Gastrocnemius medialis (tissue), 4 donors: ENCODE measurements at regions not wholly inside any gene's neighbourhood (a gene's known extent, or its start where the extent isn't known, plus 50 kb on each side); places are given as distances from the start of the nearest gene placed in this dataset.

Experiments used
- ATAC-seq, 2 donors: fragments of 150-250 bp; one replicate each; pipeline ENCODE4 v1.9.1; 2016
- DNase-seq, 2 donors: peaks; one replicate each; pipeline ENCODE4 v3.0.0-alpha.2; 2019
- H3K27ac ChIP-seq, 4 donors: fragments of 200-600 bp; sonication (generic); 1 replicate in 1 of 4; 2 replicates in 3 of 4; pipeline ENCODE4 v1.5.1; 2016 to 2018; ENCODE audit warnings: mild to moderate bottlenecking in 2 of 4, moderate library complexity in 1 of 4
- H3K27me3 ChIP-seq, 3 donors: fragments of 200-600 bp; sonication (generic) in 2 of 3; 1 replicate in 1 of 3; 2 replicates in 2 of 3; pipeline versions ENCODE4 v1.5.1 to v1.6.0; 2016 to 2019; ENCODE audit warnings: mild to moderate bottlenecking in 1 of 3, moderate library complexity in 1 of 3
- H3K36me3 ChIP-seq, 2 donors: fragments of 200-600 bp; sonication (generic) in 1 of 2; one replicate each; pipeline ENCODE4 v1.5.1; 2017 to 2018
- H3K4me1 ChIP-seq, 2 donors: fragments of 200-600 bp; sonication (generic) in 1 of 2; one replicate each; pipeline ENCODE4 v1.5.1; 2016 to 2017; ENCODE audit warnings: mild to moderate bottlenecking in 2 of 2
- H3K4me3 ChIP-seq, 4 donors: fragments of 200-600 bp; sonication (generic) in 3 of 4; 1 replicate in 1 of 4; 2 replicates in 3 of 4; pipeline ENCODE4 v1.5.1; 2016 to 2019; ENCODE audit warnings: mild to moderate bottlenecking in 2 of 4
- H3K9me3 ChIP-seq, 3 donors: fragments of 200-600 bp; sonication (generic) in 2 of 3; 1 replicate in 1 of 3; 2 replicates in 2 of 3; pipeline ENCODE4 v1.5.1; 2016 to 2019
- POLR2A ChIP-seq, 2 donors: fragments of 450-650 bp; IDR thresholded peaks; one replicate each; pipeline ENCODE4 v1.6.1; 2017; ENCODE audit warnings: antibody characterized with exemption in 2 of 2, mild to moderate bottlenecking in 2 of 2, moderate library complexity in 2 of 2
- in situ Hi-C, 4 donors: fragments of 200-750 bp; cut with MboI; loops; one replicate each; pipeline versions ENCODE4 v1.15.0 to v1.8.0; 2017; ENCODE audit warnings: low sequenced_read_pairs in 4 of 4
- intact Hi-C: fragments of 100-400 bp; cut with DNase I; formaldehyde crosslinking; loops from one replicate; pipeline ENCODE4 v1.15.1; 2023; ENCODE audit warnings: low total_unique reads
- TF ChIP-seq, protein P1 (sequence below), 5 experiments: fragments of 450-650 bp in 3 of 5; fragments of 200-600 bp in 2 of 5; sonication (generic) in 2 of 5; IDR thresholded peaks in 4 of 5; conservative IDR thresholded peaks in 1 of 5; 1 replicate in 4 of 5; 2 replicates in 1 of 5; pipeline ENCODE4 v1.5.1; 2016 to 2019; ENCODE audit warnings: antibody characterized with exemption in 5 of 5, mild to moderate bottlenecking in 3 of 5, moderate library complexity in 3 of 5

DNA sequence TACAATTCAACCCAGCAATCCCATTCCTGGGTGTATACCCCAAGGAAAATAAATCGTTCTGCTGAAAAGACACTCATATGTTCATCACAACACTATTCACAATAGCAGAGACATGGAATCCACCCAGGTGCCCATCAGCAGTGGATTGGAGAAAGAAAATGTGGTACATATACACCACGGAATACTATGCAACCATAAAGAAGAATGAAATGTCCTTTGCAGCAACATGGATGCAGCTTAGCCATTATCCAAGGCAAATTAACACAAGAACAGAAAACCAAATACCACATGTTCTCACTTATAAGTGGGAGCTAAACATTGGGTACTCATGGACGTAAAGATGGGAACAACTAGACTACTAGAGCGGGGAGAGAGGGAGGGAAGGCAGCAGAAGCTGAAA lies 207.8 kb downstream of the GATA3 start:
- intact Hi-C loops (no loop called here), in situ Hi-C loops (no loop called here)
- no peak for ATAC-seq

DNA sequence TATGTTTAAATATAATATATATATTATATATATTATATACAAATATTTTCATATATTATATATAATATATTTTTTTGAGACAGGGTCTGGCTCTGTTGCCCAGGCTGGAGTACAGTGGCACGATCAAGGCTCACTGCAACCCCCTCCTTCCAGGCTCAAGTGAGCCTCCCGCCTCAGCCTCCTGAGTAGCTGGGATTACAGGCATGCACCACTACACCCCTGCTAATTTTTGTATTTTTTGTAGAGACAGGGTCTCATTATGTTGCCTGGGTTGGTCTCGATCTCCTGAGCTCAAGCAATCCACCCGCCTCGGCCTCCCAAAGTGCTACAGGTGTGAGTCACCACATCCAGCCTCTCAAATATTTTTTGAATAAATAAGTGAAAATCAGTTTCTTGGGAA lies 215.5 kb downstream of the GATA3 start:
- no peak overlapping the region for H3K27ac ChIP-seq
- no peaks in the 10 kb centered on the region for H3K9me3 ChIP-seq
- TF ChIP-seq, protein P1, sequence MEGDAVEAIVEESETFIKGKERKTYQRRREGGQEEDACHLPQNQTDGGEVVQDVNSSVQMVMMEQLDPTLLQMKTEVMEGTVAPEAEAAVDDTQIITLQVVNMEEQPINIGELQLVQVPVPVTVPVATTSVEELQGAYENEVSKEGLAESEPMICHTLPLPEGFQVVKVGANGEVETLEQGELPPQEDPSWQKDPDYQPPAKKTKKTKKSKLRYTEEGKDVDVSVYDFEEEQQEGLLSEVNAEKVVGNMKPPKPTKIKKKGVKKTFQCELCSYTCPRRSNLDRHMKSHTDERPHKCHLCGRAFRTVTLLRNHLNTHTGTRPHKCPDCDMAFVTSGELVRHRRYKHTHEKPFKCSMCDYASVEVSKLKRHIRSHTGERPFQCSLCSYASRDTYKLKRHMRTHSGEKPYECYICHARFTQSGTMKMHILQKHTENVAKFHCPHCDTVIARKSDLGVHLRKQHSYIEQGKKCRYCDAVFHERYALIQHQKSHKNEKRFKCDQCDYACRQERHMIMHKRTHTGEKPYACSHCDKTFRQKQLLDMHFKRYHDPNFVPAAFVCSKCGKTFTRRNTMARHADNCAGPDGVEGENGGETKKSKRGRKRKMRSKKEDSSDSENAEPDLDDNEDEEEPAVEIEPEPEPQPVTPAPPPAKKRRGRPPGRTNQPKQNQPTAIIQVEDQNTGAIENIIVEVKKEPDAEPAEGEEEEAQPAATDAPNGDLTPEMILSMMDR (IDR thresholded peaks at IDR 0.05 in 4 of 5, conservative IDR thresholded peaks at IDR 0.05 in 1 of 5), result no peak
- no peak for TF ChIP-seq POLR2A (IDR thresholded peaks at IDR 0.05)
- H3K36me3 ChIP-seq, result no peaks in the 10 kb centered on the region
- H3K4me1 ChIP-seq, result no peaks in the 10 kb centered on the region
- DNase-seq, result no peak
- no peak overlapping the region for H3K4me3 ChIP-seq
- intact Hi-C loops (no loop called here), in situ Hi-C loops (no loop called here)
- H3K27me3 ChIP-seq, result no peaks in the 10 kb centered on the region
- no peak for ATAC-seq

More for the DNA sequence above, 207.8 kb downstream of the GATA3 start:
- Histone ChIP-seq H3K9me3 (no peaks in the 10 kb centered on the region), H3K4me1 (no peaks in the 10 kb centered on the region), H3K27me3 (peaks cover 0 to 2% (median 0%) of the 10 kb centered on the region in 3 donors), H3K4me3 (no peak overlapping the region), H3K27ac (no peak overlapping the region), H3K36me3 (no peaks in the 10 kb centered on the region)
- no peak for DNase-seq
- TF ChIP-seq, protein P1 (IDR thresholded peaks at IDR 0.05 in 4 of 5, conservative IDR thresholded peaks at IDR 0.05 in 1 of 5), result no peak
- TF ChIP-seq POLR2A (IDR thresholded peaks at IDR 0.05), result no peak

DNA sequence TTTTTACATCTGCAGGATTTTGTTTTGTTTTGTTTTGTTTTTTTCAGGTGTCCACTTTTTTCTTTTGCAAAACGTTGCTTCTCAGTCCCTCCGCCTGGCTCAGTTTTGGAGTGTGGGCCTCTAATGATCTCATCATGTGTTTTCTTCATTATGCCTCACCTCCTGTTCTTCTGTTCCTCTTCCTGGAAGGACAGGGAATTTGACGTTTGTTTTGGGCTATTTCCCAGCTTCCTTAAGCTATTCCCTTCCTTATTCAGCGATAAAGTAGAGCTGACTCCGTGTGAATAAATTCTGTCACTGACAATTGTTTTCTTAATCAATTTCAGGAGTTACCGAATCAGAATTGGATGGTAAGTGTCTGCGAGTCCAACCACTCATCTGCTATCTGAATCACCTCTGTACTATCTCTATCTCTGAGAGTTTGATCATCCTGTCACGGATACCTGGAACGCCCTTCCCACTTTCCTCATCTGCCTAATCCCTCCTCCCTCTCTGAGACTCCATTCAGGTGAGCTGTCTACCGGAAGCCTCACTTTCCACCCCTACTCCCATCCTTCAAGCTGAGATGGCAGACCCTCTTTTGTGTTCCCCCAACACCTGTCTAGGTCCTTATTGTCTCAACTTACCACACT lies 218.4 kb downstream of the GATA3 start:
- H3K27ac ChIP-seq, result no peak overlapping the region

DNA sequence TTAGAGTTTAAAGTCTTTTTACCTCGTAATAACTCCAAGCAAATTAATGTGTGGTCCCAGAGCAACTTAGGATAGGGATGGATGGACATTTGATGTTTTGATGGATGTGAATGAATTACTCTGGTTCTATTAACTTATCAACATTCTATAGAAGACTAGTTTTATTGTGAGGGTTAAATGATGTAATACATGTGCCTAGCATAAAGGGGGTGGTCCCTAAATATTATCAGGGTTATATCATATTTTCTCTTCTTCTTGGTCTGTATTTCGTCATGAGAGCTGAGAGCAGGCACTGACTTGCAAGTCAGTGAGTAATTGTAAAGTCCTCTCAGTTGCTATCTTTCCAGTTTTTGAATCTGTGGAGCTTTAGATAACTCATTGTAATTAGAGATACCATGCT lies 219.3 kb downstream of the GATA3 start:
- H3K27me3 ChIP-seq, result no peaks in the 10 kb centered on the region
- no peaks in the 10 kb centered on the region for H3K4me1 ChIP-seq
- H3K9me3 ChIP-seq, result no peaks in the 10 kb centered on the region
- DNase-seq (no peak), ATAC-seq (no peak)
- in situ Hi-C loops, result no loop called here
- TF ChIP-seq POLR2A (IDR thresholded peaks at IDR 0.05), result no peak
- TF ChIP-seq, protein P1 (IDR thresholded peaks at IDR 0.05 in 4 of 5, conservative IDR thresholded peaks at IDR 0.05 in 1 of 5), result no peak
- intact Hi-C loops, result no loop called here
- H3K4me3 ChIP-seq, result no peak overlapping the region
- no peaks in the 10 kb centered on the region for H3K36me3 ChIP-seq
- no peak overlapping the region for H3K27ac ChIP-seq

More for the DNA sequence above, 218.4 kb downstream of the GATA3 start:
- ATAC-seq, result no peak
- H3K4me1 ChIP-seq, result no peaks in the 10 kb centered on the region
- H3K27me3 ChIP-seq, result no peaks in the 10 kb centered on the region
- in situ Hi-C loops (no loop called here), intact Hi-C loops (no loop called here)
- H3K4me3 ChIP-seq, result no peak overlapping the region
- no peak for DNase-seq
- TF ChIP-seq POLR2A (IDR thresholded peaks at IDR 0.05), result no peak
- TF ChIP-seq, protein P1 (IDR thresholded peaks at IDR 0.05 in 4 of 5, conservative IDR thresholded peaks at IDR 0.05 in 1 of 5), result no peak
- H3K36me3 ChIP-seq, result no peaks in the 10 kb centered on the region
- H3K9me3 ChIP-seq, result no peaks in the 10 kb centered on the region

DNA sequence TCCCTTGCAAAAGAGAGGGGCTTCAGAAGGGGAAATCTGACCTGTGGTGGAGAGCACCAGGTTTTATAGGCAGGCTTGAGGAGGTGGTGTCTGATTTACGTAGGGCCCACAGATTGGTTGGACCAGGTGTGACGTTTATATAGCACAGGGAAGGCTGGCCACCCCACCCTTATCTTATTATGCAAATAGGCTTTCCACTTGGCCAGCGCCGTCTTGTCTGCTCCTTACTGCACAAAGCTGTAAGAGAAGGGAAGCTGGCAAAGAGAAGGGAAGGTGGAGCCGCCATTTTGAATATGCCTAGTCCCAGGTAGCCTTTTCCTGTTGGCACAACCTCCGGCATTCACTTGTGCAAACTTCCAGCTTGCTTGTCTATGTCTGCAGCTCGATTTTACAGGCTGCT lies 221.4 kb downstream of the GATA3 start:
- H3K27ac ChIP-seq, result no peak overlapping the region
- H3K36me3 ChIP-seq, result no peaks in the 10 kb centered on the region
- intact Hi-C loops (no loop called here), in situ Hi-C loops (no loop called here)
- no peak overlapping the region for H3K4me3 ChIP-seq
- ATAC-seq, result no peak
- no peaks in the 10 kb centered on the region for H3K27me3 ChIP-seq
- H3K9me3 ChIP-seq, result no peaks in the 10 kb centered on the region
- TF ChIP-seq POLR2A (IDR thresholded peaks at IDR 0.05), result no peak
- TF ChIP-seq, protein P1 (IDR thresholded peaks at IDR 0.05 in 4 of 5, conservative IDR thresholded peaks at IDR 0.05 in 1 of 5), result no peak
- no peaks in the 10 kb centered on the region for H3K4me1 ChIP-seq
- DNase-seq, result no peak
